HG02852 (cell line): ENCODE measurements at regions not wholly inside any gene's neighbourhood (a gene's known extent, or its start where the extent isn't known, plus 50 kb on each side); places are given as distances from the start of the nearest gene placed in this dataset.

Experiments
- ATAC-seq: cut with Tn5 transposase; IDR thresholded peaks from one replicate; pipeline ENCODE4 v1.9.1; 2021; ENCODE audit warnings: mild to moderate bottlenecking, moderate library complexity; ENCODE audit not compliant: unreplicated experiment

DNA sequence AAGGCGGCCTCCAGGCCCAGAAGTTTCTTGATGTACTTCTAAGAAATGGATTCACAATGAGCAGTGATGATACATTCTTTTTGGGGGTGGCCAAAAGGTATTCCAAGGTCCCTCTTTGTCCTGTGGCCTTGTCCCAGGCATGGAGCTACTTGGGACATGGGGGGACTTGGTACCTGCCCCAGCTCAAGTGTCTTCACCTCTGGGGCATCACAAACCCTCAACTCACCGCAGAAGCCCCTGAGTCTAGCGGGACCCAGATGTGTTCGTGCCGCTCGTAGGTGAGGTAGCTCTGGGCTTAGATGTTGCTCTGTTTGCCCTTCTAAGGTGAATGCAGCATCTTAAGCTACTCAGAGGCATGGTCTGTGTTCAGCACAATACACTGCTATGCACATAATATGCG is 338.0 kb upstream of the IRX4 start:
- no peak for ATAC-seq

DNA sequence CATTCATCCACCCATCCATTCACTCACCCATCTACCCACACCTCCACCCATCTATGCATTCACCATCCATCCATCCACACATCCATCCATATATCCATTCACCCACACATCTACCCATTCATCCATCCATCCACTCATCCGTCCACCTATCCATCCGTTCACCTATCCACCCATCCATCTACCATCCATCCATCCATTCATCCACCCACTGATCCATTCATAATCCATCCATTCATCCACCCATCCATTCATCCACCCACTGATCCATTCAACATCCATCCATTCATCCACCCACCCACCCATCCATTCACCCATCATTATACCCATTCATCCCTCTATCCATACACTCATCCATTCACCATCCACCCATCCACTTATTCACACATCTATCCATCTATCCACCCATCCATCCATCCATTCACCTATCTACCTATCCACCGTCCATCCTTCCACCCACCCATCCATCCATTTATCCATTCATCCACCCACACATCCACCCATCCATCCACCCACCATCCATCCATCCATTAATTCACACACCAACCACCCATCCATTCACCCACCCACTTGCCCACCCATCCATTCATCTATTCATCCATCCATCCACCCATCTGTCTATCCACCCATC is 336.5 kb upstream of the IRX4 start:
- no peak for ATAC-seq

DNA sequence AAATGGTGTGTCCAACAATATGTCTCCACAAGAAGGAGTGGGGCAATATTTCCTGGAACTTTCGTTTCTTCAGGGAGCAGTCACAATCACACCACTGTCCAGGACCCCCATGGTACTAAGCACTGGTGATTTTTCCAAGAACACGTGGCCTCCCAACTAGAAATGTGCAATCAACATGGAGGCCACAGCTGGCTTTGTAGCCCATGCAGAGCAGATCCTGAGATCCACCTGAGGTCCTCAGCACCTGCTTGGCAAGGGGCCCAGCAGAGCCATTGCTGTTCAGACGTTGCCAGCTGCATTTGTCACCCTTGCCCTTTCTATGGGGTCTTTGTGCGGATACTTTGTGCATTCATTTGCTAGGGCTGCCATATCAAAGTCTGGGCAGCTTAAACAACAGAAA is 334.5 kb upstream of the IRX4 start:
- no peak for ATAC-seq

DNA sequence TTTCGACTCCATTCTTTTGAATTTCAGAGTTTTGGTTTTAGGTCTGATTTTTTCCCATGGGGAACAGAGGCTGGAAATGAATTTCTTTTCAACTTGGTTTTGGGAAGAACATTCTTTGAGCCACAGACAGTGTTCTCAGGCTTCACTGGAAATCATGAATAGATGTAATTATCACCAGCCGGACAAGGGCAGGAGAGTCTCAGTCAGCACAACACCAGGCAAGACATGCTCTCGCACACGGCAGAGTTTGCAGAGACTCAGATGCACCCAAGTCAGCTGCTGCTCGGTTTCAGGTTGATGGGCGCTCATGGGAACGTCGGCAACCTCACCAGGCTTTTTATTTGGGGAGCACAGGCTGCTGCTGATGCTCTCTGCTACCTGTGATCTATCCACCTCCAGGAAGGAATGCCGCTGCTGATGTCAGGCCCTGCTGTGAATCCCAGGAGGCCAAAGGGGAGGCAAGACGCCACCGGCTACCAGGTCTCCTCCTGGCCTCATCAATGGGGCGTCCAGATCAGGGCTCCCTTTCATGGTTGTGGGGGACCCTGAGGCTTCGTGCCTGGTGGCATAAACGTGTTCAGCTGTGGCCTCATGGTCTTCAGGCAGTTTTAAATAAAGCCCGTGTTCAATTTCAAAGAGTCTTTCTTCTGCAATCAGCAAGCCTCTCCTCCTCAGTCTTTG is 332.3 kb upstream of the IRX4 start:
- ATAC-seq: no peak

DNA sequence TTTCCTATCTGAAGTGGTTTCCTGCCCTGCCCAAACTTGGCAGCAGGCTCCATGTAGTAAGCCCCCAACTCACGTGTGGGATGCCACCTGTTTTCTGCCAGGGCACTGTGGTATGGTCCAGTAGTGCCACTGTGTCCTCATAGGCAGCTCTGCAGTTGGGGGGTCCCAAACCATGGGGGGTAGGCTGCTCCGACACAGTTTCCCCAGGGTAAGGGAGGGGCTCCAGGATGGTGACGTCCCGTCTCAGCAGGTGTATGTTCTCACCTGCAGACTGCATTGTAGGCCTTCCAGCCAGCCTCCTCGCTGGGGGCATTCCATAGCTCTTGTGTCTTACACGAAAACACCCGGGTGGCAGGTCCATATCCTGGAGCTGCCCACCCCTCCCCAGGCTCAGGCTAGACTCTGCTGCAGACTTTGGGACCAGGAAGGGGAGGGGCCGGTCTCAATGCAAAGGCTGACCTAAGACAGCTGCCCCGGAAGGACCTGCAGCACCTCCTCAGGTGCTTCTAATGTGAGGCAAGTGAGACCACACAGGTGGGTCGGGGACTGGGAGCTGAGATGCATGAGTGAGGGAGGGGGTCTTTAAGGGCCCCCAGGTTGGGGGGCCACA is 330.5 kb upstream of the IRX4 start:
- no peak for ATAC-seq

DNA sequence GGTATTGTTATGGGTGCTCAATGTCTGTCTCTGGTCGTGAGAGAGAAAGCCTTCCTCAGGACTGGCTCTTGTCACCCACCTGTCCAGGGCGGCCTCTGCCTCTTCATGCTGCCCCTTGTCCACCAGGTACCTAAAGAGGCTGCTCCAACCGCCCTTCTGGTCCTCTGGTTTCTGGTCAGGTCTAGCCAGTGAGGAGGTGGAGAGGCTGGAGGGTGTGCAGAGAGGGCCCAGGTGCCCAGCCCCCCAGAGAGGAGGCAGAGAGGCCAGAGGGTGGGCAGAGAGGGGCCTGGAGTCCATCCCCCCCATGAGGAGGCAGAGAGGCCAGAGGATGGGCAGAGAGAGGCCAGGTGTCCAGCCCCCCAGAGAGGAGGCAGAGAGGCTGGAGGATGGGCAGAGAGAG is 329.8 kb upstream of the IRX4 start:
- no peak for ATAC-seq

DNA sequence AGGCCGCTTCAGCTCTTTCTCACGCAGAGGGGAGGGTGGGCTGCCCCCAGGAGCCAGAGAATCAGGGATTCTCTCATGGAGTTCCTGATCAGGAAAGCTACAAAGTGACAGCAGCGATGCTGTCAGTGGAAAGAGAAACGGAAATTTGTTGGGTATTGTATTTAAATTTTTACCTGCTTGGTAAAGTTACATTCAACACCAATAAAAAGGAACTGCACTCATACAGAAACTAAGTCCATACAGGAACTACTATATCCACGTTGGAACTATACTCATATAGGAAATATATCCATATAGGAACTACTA is 325.5 kb upstream of the IRX4 start:
- ATAC-seq: no peak

DNA sequence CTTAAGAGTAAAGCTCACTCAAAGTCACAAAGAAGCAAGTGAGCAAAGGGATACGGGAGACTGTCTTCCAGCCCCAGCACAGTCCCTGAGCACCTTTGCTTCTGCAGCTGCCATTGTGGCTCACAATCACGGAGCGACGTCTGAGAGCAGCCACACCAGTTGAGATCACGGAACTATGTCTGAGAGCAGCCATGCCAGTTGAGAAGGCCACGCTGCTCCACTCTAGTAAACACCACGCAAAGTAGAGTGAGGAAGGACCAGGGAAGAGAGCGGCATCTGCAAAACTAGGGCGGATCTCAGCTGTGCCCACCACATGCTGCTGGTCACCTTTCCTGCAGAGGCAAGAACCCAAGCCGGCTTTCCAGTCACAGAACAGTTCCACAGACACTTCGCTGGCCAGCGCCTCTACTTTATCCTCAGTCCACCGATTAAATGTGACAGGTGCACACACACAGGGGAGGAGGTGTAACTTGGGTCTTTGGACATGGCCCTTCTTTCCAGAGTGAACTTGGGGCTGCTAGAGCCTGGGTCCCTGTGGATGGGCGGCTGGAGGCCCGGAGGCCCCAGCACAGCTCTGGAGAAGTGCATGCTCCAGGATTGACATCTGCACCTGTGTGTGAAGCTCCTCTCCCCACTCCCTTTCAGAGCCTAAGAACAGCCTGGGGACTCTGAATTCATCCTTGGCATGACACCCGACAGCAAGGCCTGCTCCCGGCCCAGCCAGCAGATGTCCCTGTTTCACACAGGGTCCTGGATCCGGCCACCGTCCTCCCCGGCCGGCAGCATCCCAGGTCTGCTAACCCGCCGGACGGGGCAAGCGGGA is 324.9 kb upstream of the IRX4 start:
- no peak for ATAC-seq

DNA sequence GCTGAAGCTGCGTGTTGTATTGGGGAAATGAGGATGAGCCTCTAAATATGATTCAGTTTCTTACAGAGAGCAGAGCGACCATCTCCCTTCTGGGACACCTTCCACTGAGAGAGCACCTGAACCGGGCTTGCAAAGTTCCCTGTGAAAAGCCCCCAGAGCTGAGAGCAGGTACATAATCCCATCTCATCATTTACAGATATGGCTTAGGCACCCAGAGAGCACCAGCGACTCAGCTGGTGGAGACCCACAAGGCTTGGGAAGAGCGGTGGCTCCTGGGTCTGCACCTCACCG is 324.3 kb upstream of the IRX4 start:
- no peak for ATAC-seq

DNA sequence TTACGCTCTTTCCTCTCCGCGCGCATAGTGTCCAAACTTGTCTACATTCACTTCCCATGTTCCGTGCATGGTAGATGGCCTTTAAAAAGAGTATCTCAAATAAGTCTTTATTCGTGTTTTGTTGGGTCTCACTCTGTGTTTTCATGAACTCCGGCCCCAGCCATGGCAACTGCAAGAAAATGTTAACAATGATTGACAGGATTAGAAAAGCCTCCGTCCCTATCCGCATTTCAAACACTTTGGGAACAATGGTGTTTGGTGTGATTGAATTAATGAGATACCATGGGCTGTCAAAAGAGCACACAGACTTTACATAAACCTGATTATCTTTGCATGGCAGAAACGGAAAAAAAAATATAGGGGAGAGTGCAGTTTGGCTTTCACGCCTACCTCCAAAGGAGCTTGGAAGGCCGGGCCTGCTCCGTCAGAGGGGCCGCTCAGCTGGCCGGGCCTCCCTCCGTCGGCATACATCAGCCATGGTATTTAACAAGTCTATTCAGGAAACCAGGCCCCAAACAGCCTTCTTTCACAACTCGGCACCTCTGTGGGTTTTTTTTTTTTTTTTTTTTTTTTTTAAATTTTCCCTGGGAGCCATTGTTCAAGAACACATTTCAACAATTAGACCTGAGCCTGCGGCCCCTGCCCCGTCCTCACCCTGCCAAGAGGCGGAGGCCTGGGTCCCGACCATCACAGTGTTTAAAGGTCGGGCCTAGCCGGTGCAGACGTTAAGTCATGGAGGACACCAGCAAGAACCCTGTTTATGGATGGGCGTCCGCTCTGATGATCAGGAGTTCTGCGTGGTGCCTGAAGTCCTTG is 323.8 kb upstream of the IRX4 start:
- ATAC-seq: no peak

DNA sequence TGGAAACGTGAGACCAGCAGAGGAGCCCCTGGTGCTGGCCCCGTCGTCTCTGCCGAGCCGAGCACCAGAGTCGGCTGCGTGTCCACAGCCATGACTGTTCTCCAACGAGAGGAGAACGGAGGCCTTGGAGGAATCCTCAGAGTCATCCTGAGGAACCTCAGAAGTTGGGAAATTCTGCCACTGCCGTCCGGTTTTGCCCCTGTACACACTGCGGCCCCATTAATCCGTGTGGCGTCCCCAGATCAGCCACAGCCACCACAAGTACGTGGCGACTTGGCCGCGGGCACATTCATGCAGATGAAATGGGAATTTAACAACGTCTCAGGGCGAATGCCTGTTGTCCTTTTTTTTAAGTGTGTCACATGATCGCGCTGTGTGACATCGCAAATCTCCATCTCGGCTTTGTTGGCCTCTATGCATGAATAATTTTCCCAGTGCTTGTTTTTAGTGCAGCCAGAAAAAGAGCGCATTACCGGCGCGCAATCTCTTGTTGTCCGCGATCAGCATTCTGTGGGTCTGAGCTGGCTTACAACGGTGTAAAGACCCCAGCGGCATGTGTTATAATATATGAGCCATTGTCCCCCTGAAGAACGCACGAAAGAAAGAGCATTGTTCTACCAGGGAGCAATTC is 323.0 kb upstream of the IRX4 start:
- no peak for ATAC-seq

DNA sequence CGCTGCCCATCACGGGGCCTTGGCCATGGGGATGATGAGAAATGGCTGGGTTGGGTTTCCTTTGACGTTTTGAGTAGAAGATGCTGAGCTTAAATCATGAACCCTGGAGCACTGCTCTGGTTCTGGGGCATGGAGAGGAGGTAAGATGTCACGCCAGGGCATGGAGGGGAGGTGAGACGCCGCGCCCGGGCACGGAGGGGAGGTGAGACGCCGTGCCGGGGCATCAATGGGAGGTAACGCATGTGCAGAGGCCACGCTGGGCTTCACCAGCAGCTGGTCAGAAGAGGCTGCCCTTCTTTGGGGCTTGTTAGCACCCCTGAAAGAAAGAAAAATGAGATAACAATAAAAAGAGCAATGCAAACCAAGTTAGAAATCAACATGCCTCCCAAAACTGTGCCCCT is 322.5 kb upstream of the IRX4 start:
- ATAC-seq: no peak

DNA sequence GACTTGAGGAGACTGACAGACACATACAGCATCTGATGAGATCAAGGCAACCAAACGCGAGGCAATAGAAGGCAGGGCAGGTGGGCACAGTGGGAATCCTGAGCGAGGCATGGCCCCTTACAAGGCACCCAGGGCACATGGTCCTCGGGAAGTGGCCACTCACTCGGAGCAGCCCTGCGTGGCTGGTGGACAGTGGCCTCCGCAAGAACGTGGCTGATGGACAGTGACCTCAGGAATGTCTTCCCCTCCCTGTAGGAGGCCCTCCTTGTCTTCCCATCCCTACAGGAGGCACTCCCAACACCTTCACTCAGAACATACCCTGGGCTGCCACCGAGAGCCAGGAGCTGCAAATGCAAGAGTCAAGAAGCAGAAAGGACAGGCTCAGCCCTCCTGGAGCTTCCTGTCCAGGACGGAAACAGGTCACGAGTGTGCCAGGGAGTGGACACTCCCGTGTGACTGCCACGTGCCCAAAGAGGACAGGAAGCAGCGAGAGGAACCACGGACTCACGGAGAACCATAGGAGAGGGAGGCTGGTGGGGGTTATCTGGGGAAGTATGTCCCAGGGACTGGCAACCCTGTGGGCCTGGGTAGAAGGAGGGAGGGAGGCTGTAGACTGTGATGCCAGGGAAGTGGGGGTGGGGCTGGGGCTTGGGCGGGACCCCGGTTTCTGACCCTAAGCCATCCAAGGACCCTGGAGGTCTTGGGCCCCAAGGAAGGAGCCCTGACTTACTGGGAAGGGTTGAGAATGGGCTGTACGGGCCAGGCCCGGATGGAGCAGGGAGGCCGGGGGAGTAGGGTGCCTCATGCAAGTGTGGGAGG is 321.9 kb upstream of the IRX4 start:
- ATAC-seq: no peak

DNA sequence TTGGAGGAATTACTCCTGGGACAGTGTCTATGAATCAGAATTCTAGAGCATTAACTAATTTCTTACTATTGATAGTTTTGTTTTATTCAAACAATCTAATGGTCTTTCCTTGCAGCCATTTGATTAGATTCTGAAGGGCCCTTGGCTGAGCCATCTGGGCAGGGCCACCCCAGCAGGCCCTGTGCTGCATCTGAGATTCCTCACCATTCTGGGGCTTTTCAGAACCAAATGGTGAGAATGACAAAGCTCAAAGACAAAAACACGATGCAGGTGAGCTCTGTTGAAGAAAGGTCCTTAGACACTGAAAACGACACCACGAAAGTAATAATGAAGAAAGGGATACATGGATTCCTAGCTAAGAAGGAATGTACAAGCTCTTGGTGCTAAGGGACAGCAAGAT is 321.0 kb upstream of the IRX4 start:
- no peak for ATAC-seq

DNA sequence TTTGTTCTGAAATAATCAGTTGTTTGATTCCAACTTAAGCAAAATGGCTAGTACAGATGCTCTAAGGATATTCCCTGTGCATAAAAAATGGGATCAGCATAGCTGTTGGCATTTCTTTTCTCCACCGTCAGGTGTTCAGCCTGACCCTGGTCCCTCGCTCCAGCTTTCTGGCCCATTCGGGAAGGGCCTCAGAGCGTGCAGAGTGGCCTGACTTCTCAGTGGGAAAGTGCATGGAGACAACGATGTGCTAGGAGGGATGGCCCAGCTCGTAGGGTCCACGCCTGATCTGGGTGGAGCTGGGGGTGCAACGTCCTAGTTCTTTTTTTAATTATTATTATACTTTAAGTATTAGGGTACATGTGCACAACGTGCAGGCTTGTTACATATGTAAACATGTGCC is 319.1 kb upstream of the IRX4 start:
- no peak for ATAC-seq

DNA sequence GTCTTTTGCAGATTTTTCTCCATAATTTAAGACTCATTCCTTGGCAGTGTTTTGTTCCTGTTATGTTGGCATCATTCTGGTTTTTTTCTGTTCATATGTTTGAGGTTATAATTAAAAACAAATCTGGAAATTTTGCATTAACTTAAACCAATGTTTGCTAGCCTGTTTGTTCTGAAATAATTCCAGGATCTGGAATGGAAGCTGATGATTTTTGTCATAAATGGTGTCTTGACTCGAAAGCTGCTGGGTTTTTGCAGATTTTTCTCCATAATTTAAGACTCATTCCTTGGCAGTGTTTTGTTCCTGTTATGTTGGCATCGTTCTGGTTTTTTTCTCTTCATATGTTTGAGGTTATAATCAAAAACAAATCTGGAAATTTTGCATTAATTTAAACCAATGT is 318.7 kb upstream of the IRX4 start:
- ATAC-seq: no peak

DNA sequence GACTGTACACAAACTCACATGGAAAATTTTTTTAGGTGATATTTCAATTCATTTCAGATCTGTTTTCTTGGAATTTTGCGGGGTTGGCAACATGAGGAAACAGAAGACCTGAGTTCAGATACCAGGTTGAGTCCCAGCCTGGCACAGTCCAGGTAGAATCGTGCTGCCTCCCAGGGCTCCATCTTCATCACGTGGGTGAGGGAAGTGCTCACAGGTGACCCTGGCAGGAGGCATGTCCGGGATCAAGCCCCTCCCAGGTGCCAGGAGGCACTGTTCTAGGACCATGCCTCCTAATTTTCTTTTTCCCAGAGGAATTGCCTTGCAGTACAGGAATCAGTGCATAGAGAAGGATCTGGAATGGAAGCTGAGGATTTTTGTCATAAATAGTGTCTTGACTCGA is 318.3 kb upstream of the IRX4 start:
- no peak for ATAC-seq

DNA sequence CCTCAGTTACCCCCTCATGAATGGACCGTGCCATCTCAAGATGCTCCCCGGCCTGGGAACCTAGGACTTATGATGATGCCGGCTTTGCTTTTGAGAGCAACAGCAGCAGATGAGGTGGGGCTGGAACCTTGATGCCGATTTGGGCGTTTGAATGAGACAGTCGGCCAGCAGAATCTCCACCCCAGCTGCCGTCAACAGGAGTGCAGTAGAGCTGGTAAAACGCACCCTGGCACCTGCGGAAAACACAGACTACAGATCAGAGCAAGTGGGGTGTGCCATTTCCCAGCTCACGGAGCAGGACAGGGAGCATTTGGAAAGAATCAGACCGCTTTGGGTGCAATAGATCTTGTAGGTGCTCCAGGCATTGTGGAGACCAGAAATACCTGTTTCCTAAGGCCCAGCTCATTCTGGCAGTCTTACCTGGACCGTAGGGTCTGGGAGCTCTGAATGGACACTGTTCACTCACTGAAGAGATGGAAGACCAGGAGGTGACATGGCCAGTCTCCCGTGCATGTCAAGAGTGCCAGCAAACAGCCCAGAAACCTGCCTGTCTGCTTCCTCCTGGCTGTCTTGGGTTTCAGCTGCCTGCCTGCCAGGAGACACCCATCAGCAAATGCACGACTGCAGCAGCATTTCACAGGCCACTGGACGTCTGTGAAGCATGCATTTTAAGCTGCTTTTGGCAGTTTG is 317.7 kb upstream of the IRX4 start:
- ATAC-seq: no peak

DNA sequence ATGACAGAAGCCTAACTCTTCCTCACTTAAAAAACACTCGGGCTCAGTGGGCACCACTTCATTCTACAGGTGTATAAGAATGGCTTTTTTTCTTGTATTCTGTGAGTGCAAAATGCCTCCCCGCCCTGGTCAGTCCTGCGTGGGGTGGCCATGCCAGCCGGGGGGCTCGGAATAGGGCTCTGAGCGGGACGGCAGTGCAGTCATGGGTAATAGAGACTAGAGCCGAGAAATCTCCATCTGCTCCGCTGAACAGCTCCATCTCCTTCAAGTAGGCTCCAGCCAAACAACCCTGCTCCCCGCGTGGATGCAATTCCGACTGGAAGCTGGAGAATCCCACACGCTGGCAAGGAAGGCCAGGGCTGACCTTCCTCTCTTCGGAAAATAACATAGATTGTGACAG is 317.0 kb upstream of the IRX4 start:
- no peak for ATAC-seq
